GM12891 (cell line): ENCODE measurements at regions not wholly inside any gene's neighbourhood (a gene's known extent, or its start where the extent isn't known, plus 50 kb on each side); places are given as distances from the start of the nearest gene placed in this dataset.

ENCODE experiments used
- POLR2A ChIP-seq: IDR thresholded peaks from 2 replicates; pipeline ENCODE4 v1.6.1; 2011; ENCODE audit warnings: low read depth, low read length, control low read depth
- TAF1 ChIP-seq: IDR thresholded peaks from 2 replicates; pipeline ENCODE4 v1.6.1; 2011; ENCODE audit warnings: low read depth, low read length, control low read depth

DNA sequence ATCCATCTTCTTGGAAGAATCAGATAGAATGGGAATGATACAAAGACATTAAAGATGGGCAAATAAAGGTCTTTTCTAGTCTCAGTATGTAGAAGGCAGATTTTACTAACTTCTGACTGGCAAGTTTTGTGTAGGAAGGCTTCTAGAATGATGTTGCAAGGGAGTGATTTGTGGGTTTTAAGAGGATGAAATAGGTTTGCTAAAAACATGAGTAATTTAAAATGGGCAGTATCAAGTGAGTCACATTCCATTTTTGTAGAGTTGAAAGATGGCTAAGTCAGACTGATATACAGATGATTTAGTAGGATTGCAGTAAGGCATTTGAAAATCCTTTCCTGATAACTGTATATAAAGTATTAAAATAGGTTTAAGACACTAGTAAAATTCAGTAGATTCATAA is 777.4 kb downstream of the SORCS1 start:
- TF ChIP-seq TAF1 (no peak), POLR2A (no peak)
